GM19324 (cell line): ENCODE measurements at regions not wholly inside any gene's neighbourhood (a gene's known extent, or its start where the extent isn't known, plus 50 kb on each side); places are given as distances from the start of the nearest gene placed in this dataset.

Experiments
- ATAC-seq: cut with Tn5 transposase; IDR thresholded peaks from one replicate; pipeline ENCODE4 v1.9.1; 2021; ENCODE audit warnings: mild to moderate bottlenecking, moderate library complexity; ENCODE audit not compliant: unreplicated experiment, low FRiP score

GRCh38 chr12:25743679-25744215 lies 190.7 kb upstream of the LMNTD1 start:
- ATAC-seq, result no peak

- no peak for ATAC-seq
Observed at GRCh38 chr12:25744313-25744712, 191.2 kb upstream of the LMNTD1 start.

GRCh38 chr12:25745281-25745680 lies 192.2 kb upstream of the LMNTD1 start:
- ATAC-seq, result no peak

- ATAC-seq, result no peak
Observed at GRCh38 chr12:25746131-25746530, 193.0 kb upstream of the LMNTD1 start.

GRCh38 chr12:25752710-25753309 lies 199.7 kb upstream of the LMNTD1 start:
- ATAC-seq, result no peak

- ATAC-seq, result no peak
Observed at GRCh38 chr12:25755136-25755970, 202.3 kb upstream of the LMNTD1 start.

GRCh38 chr12:25755971-25756260 lies 202.6 kb upstream of the RASSF8 start:
- ATAC-seq, result no peak

- ATAC-seq, result no peak
Observed at GRCh38 chr12:25757037-25757665, 201.3 kb upstream of the RASSF8 start.

GRCh38 chr12:25759752-25760151 lies 198.7 kb upstream of the RASSF8 start:
- no peak for ATAC-seq

- ATAC-seq, result no peak
Observed at GRCh38 chr12:25761356-25761755, 197.1 kb upstream of the RASSF8 start.

- ATAC-seq, result no peak
Observed at GRCh38 chr12:25764409-25764808, 194.1 kb upstream of the RASSF8 start.

- no peak for ATAC-seq
Observed at GRCh38 chr12:25764892-25765291, 193.6 kb upstream of the RASSF8 start.

GRCh38 chr12:25767606-25768005 lies 190.9 kb upstream of the RASSF8 start:
- no peak for ATAC-seq

- ATAC-seq, result no peak
Observed at GRCh38 chr12:25768151-25768550, 190.3 kb upstream of the RASSF8 start.

- ATAC-seq, result no peak
Observed at GRCh38 chr12:25769082-25769945, 189.2 kb upstream of the RASSF8 start.

- ATAC-seq, result no peak
Observed at GRCh38 chr12:25771041-25771440, 187.4 kb upstream of the RASSF8 start.

GRCh38 chr12:25771476-25771875 lies 187.0 kb upstream of the RASSF8 start:
- no peak for ATAC-seq

GRCh38 chr12:25775968-25776367 lies 182.5 kb upstream of the RASSF8 start:
- ATAC-seq, result no peak

- no peak for ATAC-seq
Observed at GRCh38 chr12:25780771-25781170, 177.7 kb upstream of the RASSF8 start.

- no peak for ATAC-seq
Observed at GRCh38 chr12:25781232-25781631, 177.2 kb upstream of the RASSF8 start.

GRCh38 chr12:25783566-25783965 lies 174.9 kb upstream of the RASSF8 start:
- ATAC-seq, result no peak
